ENCODE measurements at regions not wholly inside any gene's neighbourhood (a gene's known extent, or its start where the extent isn't known, plus 50 kb on each side); places are given as distances from the start of the nearest gene placed in this dataset.

DNA sequence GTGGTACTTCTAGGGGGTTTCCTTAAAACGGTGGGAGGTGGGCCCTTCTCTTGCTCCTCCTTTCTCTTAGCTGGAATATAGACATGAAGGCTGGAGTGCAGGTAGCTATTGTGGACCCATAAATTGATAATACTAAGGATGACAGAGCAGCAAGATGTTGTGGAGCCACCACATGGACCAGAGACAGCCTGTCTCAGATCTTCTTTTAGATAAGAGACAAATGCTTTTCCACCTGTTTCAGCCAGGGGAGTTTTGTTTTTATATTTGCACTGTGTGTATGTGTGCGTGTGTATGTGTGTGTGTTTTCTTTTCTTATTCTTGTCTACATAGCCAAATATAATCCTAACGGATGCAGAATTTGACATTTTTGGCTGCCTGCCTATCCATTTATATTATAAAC lies 62.9 kb upstream of the HIF1A start:
- TF ChIP-seq, protein P1, sequence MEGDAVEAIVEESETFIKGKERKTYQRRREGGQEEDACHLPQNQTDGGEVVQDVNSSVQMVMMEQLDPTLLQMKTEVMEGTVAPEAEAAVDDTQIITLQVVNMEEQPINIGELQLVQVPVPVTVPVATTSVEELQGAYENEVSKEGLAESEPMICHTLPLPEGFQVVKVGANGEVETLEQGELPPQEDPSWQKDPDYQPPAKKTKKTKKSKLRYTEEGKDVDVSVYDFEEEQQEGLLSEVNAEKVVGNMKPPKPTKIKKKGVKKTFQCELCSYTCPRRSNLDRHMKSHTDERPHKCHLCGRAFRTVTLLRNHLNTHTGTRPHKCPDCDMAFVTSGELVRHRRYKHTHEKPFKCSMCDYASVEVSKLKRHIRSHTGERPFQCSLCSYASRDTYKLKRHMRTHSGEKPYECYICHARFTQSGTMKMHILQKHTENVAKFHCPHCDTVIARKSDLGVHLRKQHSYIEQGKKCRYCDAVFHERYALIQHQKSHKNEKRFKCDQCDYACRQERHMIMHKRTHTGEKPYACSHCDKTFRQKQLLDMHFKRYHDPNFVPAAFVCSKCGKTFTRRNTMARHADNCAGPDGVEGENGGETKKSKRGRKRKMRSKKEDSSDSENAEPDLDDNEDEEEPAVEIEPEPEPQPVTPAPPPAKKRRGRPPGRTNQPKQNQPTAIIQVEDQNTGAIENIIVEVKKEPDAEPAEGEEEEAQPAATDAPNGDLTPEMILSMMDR (optimal IDR thresholded peaks at IDR 0.05 in 1 of 3, IDR thresholded peaks at IDR 0.05 in 1 of 3, conservative IDR thresholded peaks at IDR 0.05 in 1 of 3; ENCODE audit: extremely low read depth in 1 of 3, insufficient read depth in 2 of 3, low read length in 3 of 3), result no peak
- TF ChIP-seq EZH2 (IDR thresholded peaks at IDR 0.05; ENCODE audit: low read length), result no peak
